NCI-H1092 treated with DMSO at 0.1 percent for 48 hours (cell line): ENCODE measurements at regions not wholly inside any gene's neighbourhood (a gene's known extent, or its start where the extent isn't known, plus 50 kb on each side); places are given as distances from the start of the nearest gene placed in this dataset.

Experiments
- DNase-seq: peaks from one replicate; lab custom pipeline; 2025; lab: John Stamatoyannopoulos, UW

DNA sequence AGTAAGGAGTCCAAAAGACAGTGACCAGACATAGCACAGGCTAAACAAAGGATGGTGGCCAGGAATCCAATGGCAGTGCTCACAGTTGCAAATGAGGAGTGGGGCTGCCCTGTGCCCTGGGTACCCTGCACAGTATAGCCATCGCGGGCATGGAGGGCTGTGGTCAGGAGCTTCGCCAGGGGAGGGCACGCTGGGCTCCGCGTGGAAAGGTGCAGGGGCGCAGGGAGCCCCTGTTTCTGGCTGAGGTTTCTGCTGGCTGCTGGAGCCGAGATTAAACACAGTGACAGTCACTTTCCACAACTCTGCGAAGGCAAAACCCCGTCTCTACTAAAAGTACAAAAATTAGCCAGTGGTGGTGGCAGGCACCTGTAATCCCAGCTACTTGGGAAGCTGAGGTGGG lies 194.7 kb downstream of the GALR1 start:
- no peak for DNase-seq

DNA sequence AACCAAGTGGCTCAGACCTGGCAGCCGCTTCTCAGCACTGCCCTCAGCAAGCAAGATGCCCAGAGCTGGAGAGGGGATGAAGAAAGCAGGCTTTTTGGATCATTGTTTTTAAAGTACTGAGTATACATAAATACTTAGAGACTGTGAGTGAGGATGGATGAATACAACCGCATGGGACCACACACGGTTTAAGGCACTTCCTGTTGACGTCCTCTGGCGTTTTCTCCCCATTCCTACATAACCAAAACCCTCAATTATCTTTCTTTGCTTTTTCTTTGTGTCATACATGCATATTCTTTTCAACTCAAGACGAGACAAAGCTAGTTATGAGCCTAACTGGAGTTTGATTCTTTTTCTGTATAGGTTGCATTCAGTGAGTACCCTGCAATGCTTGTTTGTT lies 198.4 kb downstream of the GALR1 start:
- no peak for DNase-seq

DNA sequence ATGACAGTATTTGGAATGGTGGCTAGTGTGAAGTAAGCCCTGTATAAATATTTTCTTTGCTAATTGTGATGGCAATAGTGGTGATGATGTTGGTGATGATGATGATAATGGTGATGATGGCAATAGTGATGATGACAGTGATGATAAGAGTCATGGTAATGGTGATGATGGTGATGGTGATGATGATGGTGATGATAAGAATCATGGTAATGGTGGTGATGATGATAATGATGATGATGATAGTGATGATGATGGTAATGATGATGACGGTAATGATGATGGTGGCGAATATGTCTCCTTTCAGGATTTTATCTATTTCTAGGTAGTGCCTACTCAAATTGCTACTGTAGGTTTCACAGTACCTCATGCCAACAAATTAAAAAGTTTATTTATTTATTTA lies 205.4 kb downstream of the GALR1 start:
- DNase-seq = no peak

GRCh38 chr18:77457681-77458080 lies 208.0 kb downstream of the GALR1 start:
- DNase-seq = no peak

GRCh38 chr18:77461062-77461688 lies 211.5 kb downstream of the GALR1 start:
- DNase-seq = no peak

DNA sequence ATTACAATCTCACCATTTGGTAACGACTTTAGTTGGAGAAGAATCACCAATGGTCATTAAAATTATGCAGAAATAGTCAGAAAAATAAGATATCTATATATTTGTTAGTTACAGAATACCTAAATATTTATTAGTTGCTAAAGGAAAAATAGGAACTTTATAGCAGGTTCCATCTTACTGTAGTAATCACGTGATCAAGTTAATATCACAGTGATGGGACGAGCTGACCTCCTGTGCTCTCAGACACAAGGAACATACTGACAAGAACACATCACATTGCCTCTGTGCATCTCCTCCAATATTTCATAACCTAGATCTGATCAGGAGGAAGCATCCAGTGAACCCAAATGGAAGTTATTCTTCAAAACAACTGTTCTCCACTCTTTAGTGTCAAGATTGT lies 215.3 kb downstream of the GALR1 start:
- DNase-seq = no peak

DNA sequence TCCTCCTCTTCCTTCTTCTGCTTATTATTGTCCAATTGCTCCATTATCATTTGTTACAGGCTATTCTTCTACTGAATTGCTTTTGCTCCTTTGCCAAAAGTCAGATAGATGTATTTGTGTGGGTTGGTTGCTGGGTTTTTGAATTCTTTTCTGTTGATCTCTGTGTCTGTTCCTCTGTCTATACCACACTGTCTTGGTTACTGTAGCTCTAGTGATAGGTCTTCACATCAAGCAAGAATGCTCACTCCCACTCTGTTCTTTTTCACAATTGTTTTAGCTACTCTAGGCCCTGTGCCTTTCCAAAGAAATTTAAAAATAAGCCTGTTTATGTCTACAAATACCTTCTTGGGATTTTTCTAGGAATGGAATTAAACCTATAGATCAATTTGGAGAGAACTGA lies 217.2 kb downstream of the GALR1 start:
- DNase-seq = no peak

- DNase-seq = no peak
These were observed 219.5 kb downstream of the GALR1 start for GRCh38 chr18:77469131-77469530.

DNA sequence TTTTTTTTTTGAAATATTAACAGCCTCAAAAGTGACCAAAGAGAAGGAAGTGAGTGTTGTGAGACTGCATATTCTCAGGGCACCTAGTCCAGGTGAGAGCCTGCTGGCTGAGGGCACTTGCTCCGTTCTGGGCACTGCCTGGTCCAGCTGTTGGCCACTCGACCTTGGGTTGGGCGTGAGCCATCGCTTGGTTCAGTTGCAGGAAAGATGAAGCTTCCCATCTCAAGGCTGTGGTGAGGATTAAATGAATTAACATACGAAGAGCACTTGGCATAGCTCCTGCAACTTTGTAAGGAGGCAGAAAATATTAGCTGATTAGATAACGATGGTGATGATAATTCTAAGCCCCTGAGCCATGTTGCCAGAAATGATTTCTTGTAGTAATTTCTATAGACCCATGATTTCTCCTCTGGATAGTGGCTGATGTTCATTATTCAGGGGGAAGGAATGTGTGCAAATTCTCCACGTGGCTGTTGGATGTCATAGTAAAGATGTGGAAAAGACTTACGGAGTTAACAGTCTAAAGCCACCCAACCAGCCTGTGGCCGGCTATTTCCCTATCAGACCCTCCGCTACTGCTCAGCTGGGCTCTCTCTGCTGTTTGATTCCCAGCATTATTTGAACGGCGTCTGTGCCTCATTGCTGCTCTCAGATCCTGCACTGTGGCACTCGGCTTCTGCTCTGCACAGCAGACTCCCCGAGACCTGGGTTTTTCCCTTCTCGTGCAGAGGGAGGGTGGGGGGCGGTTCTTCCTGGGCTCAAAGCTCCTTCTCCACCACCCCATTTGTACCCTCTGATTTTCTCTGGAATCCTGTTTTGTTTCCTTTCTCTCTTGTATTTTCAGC lies 221.1 kb downstream of the GALR1 start:
- DNase-seq = no peak

DNA sequence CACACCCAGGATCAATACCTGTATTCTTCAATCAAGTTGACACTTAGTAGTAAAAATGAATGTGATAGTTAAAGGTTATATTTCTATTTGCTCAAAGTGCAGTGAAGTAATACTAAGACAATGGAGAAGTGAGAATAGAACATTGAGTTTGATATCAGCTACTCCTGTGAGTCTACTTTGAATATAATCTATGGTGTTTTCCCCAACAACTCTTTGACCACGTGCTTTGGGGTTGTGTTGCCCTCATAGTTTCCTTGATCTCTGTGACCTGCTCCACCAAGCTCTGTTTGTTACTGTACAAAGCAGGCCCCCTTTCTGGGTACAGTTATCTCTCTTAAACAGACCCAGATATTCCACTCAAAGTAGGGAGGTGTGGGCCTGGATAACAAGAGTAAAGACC lies 222.9 kb downstream of the GALR1 start:
- no peak for DNase-seq

DNA sequence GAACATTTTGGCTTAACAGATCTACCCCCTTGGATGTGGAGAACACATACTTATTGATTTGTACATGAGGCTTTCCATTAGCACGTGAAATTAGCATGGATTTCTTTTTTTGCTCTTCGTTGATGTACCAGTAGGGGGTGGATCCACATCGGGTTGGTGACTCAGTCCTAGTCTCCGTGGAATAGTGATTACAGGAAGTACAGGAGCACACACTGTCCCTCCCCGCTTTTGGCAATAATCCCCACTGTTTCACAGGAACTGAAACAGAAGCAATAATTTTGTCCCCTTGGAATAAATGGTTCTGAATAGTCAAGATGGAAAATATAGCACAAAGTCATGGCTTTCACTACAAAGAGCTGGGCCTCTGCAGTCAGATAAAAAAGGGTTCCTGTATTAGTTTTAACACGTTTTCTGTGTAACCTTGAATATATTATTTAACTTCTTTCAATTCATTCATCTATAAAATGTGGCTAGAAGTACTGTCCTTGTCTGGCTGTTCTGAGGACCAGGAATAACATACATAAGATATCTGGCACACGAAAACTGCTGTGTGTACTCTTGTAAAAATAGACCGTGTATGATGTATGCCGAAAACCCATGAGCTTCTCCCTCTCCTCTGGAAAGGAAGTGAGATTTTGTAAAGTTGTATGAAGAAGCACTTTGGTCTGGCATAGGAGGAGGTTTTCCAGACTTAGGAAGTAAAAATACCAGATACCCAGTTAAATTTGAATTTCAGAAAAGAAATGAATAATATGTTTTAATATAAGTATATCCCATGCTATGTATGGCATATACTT lies 229.2 kb downstream of the GALR1 start:
- peak; percentile 21 for DNase-seq

DNA sequence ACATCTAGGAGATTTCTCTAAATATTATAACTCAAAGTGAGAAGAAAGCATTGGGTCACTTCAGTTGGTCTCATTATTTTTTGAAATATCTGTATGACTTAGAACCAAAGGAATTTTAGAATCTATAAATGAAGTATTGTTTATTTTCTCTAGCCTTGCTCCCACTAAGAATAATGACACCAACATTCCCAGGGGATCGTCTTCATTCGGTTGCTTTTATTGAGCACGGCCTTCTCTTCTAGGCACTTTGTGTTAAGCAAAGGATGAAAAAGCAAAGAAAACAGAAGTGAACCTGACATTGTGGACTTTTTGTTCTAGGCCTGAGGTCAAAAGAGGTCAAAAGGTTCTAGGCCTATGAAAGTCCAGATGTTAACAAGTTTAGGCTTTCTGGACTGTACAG lies 231.9 kb downstream of the GALR1 start:
- DNase-seq = no peak

- no peak for DNase-seq
These were observed 232.8 kb downstream of the GALR1 start for GRCh38 chr18:77482190-77483085.

GRCh38 chr18:77486985-77487384 lies 237.3 kb downstream of the GALR1 start:
- no peak for DNase-seq

DNA sequence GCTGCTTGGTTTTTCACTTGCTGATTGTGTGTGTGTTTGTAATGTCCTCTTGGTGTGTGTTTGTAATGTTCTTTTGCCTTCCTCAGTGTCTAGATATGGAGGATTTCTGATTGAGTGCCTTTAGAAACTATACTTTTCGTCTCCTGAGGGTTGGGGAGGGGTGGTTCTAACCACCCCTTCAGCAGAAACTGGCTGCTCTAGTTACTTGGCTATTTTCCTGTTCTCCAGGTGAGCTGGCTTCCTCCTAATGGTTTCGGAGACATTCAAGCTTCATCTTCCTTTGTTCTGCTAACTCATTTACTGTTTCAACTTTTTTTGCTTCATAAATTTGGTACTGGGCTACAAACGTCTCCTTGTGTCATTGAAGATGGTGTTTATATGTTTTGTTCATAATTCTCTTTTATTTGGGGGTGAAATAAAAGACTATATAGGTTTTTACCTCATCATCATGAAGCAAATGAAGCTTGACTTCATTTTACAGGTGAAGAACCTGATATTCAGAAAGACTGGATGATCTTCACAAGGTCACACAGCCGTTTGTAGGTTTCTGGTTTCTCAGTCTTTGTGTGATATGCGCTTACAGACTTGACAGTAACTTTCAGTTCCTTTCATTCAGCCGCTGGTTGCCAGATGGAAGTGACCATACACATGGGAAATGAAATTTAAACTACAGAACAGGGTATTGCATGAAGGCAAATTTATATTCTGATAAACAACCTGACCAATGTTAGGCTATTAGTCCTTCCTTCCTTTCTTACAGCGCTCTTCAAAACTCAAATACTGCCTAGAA lies 238.5 kb downstream of the GALR1 start:
- DNase-seq = no peak

DNA sequence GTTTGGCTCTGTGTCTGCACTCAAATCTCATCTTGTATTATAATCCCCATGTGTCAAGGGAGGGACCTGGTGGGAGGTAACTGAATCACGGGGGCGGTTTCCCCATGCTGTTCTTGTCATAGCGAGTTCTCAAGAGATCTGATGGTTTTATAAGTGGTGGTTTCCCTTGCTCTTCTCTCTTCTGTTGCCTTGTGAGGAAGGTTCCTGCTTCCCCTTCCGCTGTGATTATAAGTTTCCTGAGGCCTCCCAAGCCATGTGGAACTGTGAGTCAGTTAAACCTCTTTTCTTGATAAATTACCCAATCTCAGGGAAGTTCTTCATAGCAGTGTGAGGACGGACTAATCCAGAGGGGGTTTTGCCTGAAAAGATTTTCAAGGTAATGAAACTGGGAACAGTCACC lies 245.4 kb downstream of the GALR1 start:
- no peak for DNase-seq

- no peak for DNase-seq
These were observed 246.5 kb downstream of the GALR1 start for GRCh38 chr18:77495982-77496690.

- no peak for DNase-seq
These were observed 251.6 kb downstream of the GALR1 start for GRCh38 chr18:77501266-77501665.

GRCh38 chr18:77505499-77505898 lies 255.9 kb downstream of the GALR1 start:
- DNase-seq = no peak

DNA sequence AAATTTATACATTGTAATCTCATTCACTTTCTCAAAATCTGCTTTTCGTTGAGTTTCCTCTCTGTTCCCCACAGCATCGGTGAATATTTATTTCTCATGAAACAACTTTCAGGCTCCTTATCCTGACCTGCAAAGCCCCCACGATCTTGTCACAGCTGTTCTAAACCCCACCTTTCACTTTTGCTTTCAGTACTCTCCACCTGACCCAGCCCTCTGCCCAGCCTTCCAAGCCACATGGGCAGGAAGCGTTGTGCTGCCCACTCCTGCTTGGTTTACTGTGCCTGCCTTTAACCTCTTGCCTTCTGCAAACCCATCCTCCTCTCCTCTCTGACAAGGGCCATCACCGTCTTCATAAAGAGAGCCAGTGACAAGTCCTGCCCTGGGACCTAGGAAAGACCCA lies 262.5 kb downstream of the GALR1 start:
- DNase-seq = no peak
